ENCODE measurements at regions not wholly inside any gene's neighbourhood (a gene's known extent, or its start where the extent isn't known, plus 50 kb on each side); places are given as distances from the start of the nearest gene placed in this dataset.

- Histone ChIP-seq H3K27ac (no peak overlapping the region), H3K27me3 (peaks cover 7% of the 10 kb centered on the region), H3K4me1 (peaks cover 2% of the 10 kb centered on the region), H3K4me3 (no peak overlapping the region), H3K9me3 (no peaks in the 10 kb centered on the region), H3K36me3 (no peaks in the 10 kb centered on the region)
- intact Hi-C loops (cut with DNase I), result no loop called here
- no peak for ATAC-seq
- no peak for DNase-seq
- no peak for TF ChIP-seq CTCF (IDR thresholded peaks at IDR 0.05)
Observed at GRCh38 chr10:2933071-2933470, 134.3 kb upstream of the PFKP start.

DNA sequence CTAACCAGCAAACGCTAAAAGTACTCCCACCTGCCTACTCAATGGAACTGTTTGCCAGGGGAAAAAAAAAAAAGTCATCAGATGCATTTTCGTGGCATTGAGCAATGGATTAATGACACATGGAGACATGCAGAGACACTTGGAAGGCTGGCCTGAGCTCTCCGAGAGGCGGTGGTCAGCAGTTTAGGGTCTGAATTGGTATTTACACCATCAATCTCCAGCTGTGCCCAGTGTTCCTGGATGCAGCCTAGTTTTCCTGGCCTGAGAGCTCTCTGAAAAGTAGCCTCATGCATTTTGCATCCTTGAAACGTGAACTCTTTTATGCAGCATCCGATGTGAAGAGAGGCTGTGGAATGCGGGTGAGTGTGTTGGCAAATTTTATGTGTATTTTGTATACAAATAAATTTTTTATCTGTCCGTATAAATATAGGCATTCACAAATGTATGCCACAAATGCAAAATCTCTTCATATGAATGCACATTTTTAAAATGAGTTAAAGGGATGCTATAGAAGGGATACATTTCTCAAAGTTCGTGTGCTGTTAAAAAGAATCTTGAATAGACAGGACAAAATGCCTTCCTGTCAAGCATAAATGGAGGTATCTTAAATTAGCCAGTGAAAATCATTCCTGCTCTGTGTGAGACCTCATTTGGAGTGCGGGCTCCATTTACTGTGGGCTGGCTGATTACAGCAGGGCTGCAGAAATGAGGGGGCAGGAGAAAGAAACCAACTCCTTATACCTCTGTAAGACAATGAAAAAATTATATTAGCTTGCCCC is 137.7 kb upstream of the PFKP start:
- Histone ChIP-seq H3K36me3 (no peaks in the 10 kb centered on the region), H3K4me3 (no peak overlapping the region), H3K4me1 (peaks cover 4% of the 10 kb centered on the region), H3K9me3 (no peaks in the 10 kb centered on the region), H3K27ac (no peak overlapping the region), H3K27me3 (peaks cover 7% of the 10 kb centered on the region)
- intact Hi-C loops (cut with DNase I), result no loop called here
- DNase-seq, result no peak
- TF ChIP-seq CTCF (IDR thresholded peaks at IDR 0.05), result no peak
- no peak for ATAC-seq

DNA sequence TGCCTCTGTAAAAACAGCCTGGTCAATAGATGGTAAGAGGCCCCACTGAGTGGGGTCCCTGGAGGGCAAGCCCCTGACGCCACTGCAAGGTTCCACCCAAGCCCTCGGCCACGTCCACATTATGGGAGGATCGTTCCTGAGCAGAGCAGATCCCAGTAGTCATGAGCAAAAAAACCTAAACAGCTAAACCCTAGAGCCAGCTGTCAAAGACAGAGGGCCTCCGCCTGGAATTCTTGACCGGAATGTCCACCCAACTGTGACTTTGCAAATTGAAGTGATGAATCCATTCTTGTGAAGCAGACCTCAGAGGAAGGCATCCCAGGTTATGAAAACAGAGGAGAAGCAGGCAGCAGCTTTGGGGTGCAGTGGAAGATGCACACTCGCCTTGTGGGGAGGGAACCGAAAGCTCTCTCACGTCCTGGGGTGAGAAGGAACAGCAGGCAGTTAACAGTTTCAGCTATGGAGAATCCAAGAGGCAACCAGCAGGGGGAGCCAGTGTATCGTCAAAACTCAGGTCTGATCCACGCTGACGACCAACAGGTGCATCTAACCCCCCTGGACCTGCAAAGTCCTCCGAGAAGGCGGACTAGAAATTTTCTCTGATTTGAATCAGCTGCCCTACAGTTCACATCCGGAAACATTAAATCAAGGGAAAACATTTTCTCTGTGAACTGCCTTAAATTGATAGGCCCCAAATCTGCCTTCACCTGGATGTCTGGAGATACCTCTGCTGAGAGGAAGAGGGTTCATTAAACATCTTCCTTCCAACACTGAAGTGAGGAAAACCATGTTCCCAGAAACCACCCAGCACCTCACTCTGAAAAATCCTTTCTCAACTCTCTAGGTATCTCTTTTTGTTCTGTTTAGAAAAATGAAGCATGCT is 139.1 kb upstream of the PFKP start:
- peaks cover 7% of the 10 kb centered on the region for H3K27me3 ChIP-seq
- H3K9me3 ChIP-seq, result no peaks in the 10 kb centered on the region
- intact Hi-C loops (cut with DNase I), result no loop called here
- no peak overlapping the region for H3K27ac ChIP-seq
- no peaks in the 10 kb centered on the region for H3K36me3 ChIP-seq
- DNase-seq (no peak), ATAC-seq (peak; percentile 89)
- peak; percentile 67 for TF ChIP-seq CTCF (IDR thresholded peaks at IDR 0.05)
- H3K4me3 ChIP-seq, result no peak overlapping the region
- peaks cover 4% of the 10 kb centered on the region for H3K4me1 ChIP-seq

DNA sequence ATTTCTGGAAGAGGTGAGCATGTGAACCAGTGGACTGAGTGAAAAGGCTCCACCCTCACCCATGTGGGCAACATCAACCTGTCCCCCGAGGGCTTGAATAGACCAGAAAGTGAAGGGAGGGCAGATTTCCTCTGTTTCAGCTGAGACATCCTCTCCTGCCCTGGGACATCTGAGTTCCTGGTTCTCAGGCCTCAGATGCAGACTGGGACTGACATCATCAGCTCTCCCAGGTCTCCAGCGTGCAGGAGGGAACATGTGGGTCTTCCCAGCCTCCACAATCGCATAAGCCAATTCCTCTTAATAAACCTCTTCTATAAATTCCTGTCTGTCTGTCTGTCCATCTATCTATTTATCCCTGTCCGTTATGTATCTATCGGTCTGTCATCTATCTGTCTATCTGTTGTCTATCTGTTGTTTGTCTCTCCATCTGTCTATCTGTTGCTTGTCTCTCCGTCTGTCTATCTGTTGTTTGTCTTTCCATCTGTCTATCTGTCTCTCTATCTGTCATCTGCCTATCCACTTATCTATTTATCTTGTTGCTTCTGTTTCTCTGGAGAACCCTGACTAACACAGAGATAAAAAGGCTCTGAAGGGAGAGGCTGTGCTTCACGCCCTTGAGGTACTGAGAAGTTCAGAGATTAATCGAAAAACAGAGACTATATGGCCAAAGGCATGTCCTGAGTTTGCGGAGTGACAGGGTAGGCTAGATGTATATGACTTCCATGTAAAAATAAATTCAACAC is 140.3 kb upstream of the PFKP start:
- DNase-seq, result no peak
- no peak overlapping the region for H3K4me3 ChIP-seq
- no peaks in the 10 kb centered on the region for H3K9me3 ChIP-seq
- no peak for TF ChIP-seq CTCF (IDR thresholded peaks at IDR 0.05)
- H3K4me1 ChIP-seq, result peaks cover 4% of the 10 kb centered on the region
- no peaks in the 10 kb centered on the region for H3K36me3 ChIP-seq
- intact Hi-C loops (cut with DNase I), result no loop called here
- no peak overlapping the region for H3K27ac ChIP-seq
- H3K27me3 ChIP-seq, result peaks cover 7% of the 10 kb centered on the region
- ATAC-seq, result no peak

DNA sequence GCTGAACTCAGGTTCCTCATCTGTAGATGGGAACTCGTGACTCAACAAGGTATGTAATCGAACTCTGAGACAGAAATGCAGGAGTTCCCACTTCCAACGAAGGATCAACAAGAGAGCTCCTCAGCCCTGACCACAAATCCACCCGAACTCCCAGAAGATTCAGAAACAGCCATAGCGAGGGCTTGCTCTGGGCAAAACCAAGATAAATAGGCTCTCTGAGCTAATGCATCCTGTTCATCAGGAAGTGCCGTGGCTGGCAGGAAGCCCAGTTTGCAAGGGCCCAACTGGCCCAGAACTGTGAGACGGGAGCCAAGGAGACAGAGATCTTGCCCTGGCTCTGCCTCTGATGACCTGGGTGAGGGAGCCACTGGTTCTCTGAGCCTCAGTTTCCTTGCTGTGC is 141.7 kb upstream of the PFKP start:
- ATAC-seq, result peak; percentile 35
- no peak overlapping the region for H3K27ac ChIP-seq
- no peak overlapping the region for H3K4me3 ChIP-seq
- H3K27me3 ChIP-seq, result peaks cover 7% of the 10 kb centered on the region
- H3K36me3 ChIP-seq, result no peaks in the 10 kb centered on the region
- peaks cover 4% of the 10 kb centered on the region for H3K4me1 ChIP-seq
- intact Hi-C loops (cut with DNase I), result no loop called here
- no peak for TF ChIP-seq CTCF (IDR thresholded peaks at IDR 0.05)
- DNase-seq, result no peak
- H3K9me3 ChIP-seq, result no peaks in the 10 kb centered on the region

All from upper lobe of right lung (tissue), 1 donor.